Cerebellar nuclear complex (tissue), 1 donor: ENCODE measurements at regions not wholly inside any gene's neighbourhood (a gene's known extent, or its start where the extent isn't known, plus 50 kb on each side); places are given as distances from the start of the nearest gene placed in this dataset.

Experiments
- DNase-seq, 2 experiments: peaks; one replicate each; lab custom pipeline; 2025; lab: John Stamatoyannopoulos, UW

DNA sequence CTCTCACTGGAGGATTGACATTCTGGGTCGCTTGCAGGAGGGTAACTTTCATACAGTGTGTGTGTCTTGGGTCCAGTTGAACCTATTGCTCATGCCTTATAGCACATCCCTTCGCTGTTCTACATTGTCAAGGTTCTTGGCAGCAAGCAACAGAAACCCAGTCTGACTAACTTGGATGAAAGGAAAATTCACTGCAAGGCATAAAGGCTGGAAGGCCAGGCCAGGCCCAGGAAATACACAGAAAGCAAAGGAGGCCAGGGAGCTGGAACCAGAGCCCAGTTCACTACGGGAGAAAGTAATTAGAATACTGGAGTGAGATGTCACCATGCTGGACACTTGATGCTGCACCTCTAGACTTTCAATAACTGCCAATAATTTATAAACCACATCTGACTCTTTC is 353.8 kb upstream of the GATB start:
- DNase-seq, result no peak

- DNase-seq, result no peak
Observed at GRCh38 chr4:152112887-152113286, 352.1 kb upstream of the GATB start.

GRCh38 chr4:152112190-152112589 is 351.4 kb upstream of the GATB start:
- DNase-seq, result no peak

DNA sequence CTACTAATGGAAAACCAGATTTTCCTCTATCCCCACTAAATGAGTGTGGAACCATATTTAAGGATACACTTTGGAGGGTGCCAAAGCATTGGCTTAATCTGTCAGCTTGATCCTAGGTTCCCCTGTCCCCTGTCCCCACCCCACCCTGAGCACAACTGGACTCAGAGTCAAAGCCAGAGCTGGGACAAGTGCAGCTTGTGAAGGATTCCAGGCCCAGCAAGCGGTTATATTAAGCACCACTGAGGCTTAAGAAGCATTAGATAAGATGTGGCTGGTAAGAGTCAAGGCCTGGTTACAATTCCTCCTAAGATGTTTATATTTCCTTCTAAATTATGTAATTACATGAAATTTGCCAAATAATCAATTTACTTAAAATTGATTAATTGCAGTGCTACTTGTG is 350.0 kb upstream of the GATB start:
- no peak for DNase-seq

DNA sequence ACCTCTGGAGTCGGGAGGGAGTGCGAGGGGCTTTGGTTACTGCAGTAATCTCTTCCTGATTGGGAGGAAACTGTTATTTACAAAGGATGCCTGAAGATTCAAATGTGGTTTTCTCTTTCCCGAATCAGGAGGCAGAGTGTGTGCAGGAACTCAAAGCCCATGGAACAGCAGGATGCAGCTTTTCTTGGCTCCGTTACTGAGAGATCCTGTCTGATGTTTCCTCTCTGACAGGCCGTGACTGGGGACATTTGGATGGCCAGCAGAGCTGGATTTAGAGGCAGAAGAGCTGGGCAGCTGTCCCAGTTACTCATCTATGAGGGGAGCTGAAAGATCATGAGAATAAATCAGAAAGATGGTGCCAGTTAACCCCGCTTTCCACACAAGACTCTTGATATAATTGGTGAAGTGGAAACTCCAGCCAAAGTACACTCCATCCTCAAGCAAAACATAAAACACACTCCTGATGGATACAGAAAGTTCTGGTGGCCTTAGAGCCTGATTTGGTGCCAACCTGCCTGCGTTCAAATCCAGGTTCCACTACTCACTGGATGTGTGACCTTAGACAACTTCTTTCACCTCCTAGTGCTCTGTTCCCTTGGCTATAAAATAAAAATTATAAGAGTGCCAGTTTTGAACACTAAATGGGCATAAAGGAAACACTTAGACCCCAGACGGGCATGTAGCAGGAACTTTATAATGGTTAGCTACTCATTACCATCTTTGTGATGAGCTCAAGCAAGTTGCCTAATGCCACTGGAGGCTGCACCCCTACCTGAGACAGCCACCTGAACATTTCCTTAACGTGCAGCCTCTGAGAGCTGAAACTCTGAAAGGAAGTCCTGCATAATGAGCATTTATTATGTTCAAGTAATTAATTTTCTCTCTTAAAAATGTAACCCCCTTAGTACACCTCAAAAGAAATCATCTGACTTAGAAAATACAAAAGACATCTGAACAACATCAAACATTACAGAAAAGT is 349.0 kb upstream of the GATB start:
- peak; percentile 16 to 67 for DNase-seq

DNA sequence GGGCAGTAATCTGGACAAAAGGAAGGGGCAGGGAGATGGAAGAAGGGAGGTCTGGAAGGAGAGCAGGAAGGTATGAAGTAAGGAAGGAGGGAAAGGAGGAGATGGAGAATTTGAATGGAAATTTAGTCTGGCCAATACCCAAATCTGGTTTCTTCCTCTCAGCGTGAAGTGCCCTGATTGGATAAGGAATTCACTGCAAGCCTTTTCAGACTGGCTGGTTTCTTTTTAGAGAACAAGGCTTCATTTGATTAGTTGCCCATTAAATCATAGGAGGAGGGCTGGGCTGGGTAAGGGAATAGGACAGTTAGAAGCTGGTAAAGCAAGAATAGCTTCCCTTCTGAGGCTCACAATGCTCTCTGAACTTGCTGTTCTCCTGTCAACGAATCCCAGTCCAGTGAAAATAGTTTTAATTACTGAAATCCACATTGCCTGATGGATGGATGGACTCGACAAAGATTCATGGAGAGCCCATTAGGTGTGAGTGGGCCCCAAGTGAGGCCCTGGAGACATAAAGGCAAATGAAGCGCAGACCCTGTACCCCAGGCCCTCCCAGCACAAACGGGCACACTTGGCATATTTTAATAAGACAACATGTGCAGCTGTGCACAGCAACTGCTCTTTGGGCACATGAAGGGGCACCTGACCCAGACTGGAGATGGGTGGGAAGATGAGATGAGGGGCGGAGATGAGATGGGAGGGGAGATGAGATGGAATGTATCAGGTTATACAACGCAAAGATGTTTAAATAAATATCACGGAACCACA is 347.1 kb upstream of the GATB start:
- no peak for DNase-seq

GRCh38 chr4:152106781-152107321 is 346.0 kb upstream of the GATB start:
- no peak for DNase-seq

DNA sequence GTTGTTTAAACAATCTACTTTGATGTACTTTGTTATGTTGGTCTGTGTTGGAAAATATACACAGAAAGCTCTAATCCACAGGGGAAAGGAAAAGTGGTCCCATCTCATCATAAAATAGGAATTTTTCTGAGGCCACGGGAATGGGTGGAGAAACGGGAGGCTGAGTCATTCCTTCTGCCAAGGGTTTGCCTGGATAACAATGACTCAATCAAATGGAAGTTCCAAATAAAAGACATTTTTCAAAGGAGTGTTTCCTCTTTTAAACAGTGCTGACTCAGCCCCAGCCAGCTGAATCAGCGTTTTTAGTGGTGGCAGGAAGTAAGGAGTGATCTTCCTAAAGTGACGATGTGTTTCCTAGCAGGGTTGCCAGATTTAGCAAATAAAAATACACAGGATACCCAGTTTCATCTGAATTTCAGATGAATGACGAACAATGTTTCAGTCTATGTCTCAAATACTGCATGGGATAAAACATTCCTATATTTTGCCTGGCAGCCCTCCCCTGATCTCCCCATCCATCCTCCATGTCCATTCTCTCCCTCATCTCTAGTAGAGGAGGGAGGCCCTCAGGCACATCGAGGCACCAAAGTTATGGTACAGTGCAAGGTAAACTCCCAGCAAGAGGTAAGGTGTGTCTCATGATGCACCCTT is 345.4 kb upstream of the GATB start:
- no peak for DNase-seq

DNA sequence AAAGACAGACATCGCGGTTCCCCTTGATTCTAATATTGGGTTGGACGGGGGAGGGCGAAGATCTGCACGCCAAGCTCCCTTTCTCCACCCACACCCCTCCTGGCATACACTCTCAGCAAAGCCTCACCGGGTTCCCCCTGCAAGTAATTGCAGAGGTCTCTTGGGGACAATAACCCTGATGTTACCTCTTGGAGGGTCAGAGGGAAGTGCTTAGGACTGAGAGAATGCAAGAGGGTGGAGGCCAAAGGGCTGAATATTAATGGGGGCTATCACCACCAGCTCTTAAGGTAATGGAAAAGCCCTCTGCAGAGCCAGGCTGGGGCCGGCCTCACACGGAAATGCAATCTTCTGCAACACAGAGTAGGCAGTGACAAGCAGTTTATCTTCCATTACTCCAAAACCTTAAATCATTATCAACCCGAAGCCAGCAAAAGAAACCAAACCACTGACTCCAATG is 344.1 kb upstream of the GATB start:
- DNase-seq, result no peak

GRCh38 chr4:152104356-152104755 is 343.5 kb upstream of the GATB start:
- DNase-seq, result no peak

GRCh38 chr4:152103181-152103901 is 342.5 kb upstream of the GATB start:
- DNase-seq, result no peak

DNA sequence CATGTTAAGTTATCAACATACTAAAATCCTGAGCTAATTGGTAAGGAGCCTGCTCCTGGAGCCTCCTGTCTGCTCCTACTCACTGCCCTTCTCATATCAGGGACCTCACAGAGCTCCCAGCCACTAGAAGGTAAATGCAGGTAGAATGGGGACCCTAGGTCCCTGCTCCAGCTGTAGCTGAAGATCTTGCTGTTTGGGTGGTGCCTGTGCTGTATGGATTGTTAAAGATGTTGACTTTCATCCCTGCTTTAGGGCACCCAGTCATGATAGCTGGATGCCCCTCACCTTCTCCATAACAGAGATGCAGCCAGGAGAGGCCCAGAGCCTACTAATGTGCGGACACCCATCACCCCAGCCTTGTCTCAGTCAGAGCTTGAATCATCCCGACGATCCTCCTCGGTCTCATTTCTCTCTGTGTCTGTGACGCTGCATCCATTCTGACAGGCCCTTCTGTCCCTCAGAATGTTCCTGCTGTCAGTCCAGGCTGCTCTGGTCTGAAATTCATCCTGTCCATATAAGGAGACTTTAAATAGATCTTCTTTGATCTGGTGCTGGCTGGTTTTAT is 341.7 kb upstream of the GATB start:
- DNase-seq, result peak in 1 of 2 experiments; percentile 33

DNA sequence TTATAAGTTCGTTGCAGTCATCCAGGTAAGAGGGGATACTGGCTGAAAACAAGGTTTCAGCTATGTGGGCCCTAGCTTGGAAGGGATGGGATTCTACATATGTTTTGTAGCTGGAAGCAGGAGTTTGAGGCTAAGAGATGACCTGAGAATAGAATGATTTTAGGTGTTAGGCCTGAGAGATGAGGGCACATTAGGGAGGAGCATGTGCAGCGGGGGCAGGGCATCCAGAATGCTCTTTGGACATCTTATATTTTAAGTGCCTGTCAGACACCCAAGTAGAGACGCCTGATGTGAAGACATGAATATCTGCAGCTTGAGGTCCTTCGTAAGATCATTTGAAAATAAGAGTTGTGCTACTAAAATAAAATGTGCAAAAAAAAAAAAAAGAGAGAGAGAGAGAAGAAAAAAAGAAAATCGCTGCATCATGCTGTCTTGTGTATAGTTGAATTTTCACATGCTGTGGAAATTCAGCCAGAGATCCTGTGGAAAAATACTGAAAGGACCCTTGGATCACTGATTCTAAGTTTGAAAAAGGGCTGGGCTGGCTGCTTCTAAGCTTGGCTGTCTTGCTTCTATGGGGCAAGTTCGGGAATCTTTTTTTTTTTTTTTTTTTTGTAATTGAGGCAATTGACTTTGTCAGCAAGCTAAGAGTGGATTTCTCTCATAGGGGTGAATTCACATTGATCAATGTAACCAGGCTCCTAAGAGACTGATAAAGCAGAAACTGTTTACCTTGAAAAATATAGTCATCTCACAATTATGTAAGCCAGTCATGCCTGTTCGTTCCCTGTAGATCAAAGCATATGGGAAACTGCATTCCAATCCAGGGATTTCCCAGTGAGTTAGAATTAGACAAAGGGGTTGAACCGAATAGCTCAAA is 341.0 kb upstream of the GATB start:
- DNase-seq, result no peak

GRCh38 chr4:152100379-152101201 is 339.8 kb upstream of the GATB start:
- DNase-seq, result no peak

DNA sequence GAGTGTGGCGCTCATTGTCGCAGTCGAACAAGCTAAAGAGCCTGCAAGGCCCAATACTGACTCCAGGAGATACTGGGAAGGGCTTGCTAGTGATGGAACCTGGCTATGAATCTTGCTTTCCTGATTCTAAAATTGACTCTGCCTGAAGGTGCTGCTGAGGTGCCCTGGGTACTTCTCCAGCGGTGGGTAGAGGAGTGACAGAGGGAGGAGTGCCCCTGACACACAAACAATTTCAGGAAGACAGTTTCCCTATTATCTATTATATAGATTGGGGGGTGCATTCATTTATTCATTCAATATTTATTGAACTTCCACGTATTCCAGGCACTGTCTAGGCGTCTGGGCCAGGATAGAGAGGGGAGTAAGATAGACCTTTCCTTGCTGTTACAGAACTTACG is 339.2 kb upstream of the GATB start:
- no peak for DNase-seq

GRCh38 chr4:152099555-152099954 is 338.7 kb upstream of the GATB start:
- DNase-seq, result no peak

DNA sequence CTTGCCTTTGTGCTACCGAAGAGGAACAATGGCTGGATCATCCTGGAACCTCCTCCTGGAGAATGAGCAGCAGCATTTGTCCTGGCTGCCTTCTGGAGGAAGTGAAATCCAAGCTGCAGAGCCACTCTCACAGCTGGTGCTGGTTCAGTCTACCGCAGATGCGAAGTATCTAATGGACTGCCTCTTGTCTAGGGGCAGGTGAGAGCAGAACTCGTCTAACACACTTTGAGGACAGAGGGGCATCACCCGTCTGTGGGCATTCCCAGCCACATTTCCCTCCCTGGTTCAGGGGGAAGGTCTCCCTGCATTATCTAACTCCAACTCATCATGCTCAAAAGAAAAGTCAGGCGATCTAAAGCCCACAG is 338.2 kb upstream of the GATB start:
- DNase-seq, result no peak

DNA sequence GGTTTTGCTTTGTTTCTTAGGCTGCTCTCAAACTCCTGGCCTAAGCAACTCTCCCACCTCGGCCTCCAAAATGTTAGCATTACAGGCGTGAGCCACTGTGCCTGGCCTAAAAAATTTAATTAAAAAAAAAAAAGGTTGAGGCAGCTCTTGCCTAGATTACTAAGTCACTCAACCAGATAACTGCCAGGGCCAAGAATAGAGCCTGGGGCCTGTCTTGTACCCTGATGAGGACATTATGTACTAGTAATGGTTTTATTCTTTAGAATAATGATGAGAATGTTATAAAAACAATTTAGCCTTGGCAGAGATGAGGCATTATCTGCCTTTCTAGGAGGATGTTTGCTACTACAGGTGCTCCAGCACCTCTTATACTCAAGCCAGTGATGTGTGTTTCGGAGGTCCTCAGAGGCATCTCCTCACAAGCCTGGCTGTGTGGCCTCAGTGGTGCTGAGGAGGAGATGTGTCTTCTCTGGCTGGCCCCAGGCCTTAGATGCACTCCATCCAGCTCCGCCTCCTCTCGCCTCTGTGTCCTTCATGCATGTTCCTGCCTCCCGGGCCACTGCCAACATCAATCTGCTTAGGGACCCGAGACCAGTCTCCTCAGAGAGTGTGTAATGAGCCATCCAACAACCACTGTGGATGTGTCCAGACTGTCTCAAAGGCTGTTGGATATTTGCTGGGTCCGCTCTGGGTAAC is 337.7 kb upstream of the GATB start:
- no peak for DNase-seq

- no peak for DNase-seq
Observed at GRCh38 chr4:152097371-152097770, 336.6 kb upstream of the GATB start.
